ENCODE measurements at regions not wholly inside any gene's neighbourhood (a gene's known extent, or its start where the extent isn't known, plus 50 kb on each side); places are given as distances from the start of the nearest gene placed in this dataset.

- POLR2A ChIA-PET: no interaction called here
- H3K9me3 ChIP-seq (replicated peaks; ENCODE audit: control insufficient read depth, insufficient read depth, low read length): no peaks in the 10 kb centered on the region
- dilution Hi-C loops (cut with MboI; ENCODE audit: extremely low pct_ligation_motif_present, low sequenced_read_pairs) (no loop called here), intact Hi-C loops (cut with micrococcal nuclease) (no loop called here)
- TF ChIP-seq JUN (IDR thresholded peaks at IDR 0.05; ENCODE audit: borderline replicate concordance, insufficient read depth, insufficient read length, low read depth) (no peak), POLR2A (IDR thresholded peaks at IDR 0.05; ENCODE audit: low read depth, low read length) (no peak), POLR2AphosphoS5 (IDR thresholded peaks at IDR 0.05; ENCODE audit: insufficient read depth, low read depth, low read length) (no peak), GATA2 (IDR thresholded peaks at IDR 0.05; ENCODE audit: insufficient read depth, insufficient read length, low read depth, low read length) (no peak), MAX (IDR thresholded peaks at IDR 0.05; ENCODE audit: insufficient read depth, insufficient read length) (no peak), FOS (IDR thresholded peaks at IDR 0.05; ENCODE audit: borderline replicate concordance, insufficient read depth, low read length) (no peak), MYC (IDR thresholded peaks at IDR 0.05; ENCODE audit: low read depth, low read length) (no peak), EZH2 (IDR thresholded peaks at IDR 0.05; ENCODE audit: borderline replicate concordance, low read depth, low read length, severe bottlenecking) (no peak)
- TF ChIP-seq, protein P1, sequence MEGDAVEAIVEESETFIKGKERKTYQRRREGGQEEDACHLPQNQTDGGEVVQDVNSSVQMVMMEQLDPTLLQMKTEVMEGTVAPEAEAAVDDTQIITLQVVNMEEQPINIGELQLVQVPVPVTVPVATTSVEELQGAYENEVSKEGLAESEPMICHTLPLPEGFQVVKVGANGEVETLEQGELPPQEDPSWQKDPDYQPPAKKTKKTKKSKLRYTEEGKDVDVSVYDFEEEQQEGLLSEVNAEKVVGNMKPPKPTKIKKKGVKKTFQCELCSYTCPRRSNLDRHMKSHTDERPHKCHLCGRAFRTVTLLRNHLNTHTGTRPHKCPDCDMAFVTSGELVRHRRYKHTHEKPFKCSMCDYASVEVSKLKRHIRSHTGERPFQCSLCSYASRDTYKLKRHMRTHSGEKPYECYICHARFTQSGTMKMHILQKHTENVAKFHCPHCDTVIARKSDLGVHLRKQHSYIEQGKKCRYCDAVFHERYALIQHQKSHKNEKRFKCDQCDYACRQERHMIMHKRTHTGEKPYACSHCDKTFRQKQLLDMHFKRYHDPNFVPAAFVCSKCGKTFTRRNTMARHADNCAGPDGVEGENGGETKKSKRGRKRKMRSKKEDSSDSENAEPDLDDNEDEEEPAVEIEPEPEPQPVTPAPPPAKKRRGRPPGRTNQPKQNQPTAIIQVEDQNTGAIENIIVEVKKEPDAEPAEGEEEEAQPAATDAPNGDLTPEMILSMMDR (IDR thresholded peaks at IDR 0.05; ENCODE audit: extremely low read depth in 1 of 2, insufficient read depth in 1 of 2, low read depth in 1 of 2, low read length in 2 of 2): no peak
- BruUV-seq (replicated peaks): no TSS peak
- FAIRE-seq (no peak), DNase-seq (ENCODE audit: low read depth, low spot score) (no peak)
- H3K27me3 ChIP-seq (ENCODE audit: control insufficient read depth in 2 of 2, insufficient read depth in 2 of 2, low read length in 2 of 2): no peaks in the 10 kb centered on the region
- H3K4me3 ChIP-seq (replicated peaks in 1 of 3; ENCODE audit: insufficient read depth in 1 of 3, low read depth in 1 of 3, low read length in 3 of 3): no peak overlapping the region
- no peaks in the 10 kb centered on the region for H3K4me1 ChIP-seq (ENCODE audit: control insufficient read depth, extremely low read depth, insufficient read depth, low read length)
- H3K9me1 ChIP-seq (replicated peaks; ENCODE audit: control insufficient read depth, extremely low read depth, insufficient read depth, low read length): no peaks in the 10 kb centered on the region
- no peaks in the 10 kb centered on the region for H4K20me1 ChIP-seq (replicated peaks; ENCODE audit: control insufficient read depth, extremely low read depth, insufficient read depth, low read length)
- no peaks in the 10 kb centered on the region for H3K36me3 ChIP-seq (ENCODE audit: control insufficient read depth in 2 of 2, extremely low read depth in 1 of 2, insufficient read depth in 2 of 2, low read length in 2 of 2)
- no peak overlapping the region for H3K9ac ChIP-seq (replicated peaks; ENCODE audit: extremely low read depth, insufficient read depth, low read length)
- no peak overlapping the region for H2AFZ ChIP-seq (ENCODE audit: low read depth, low read length)
- no peaks in the 10 kb centered on the region for H3K79me2 ChIP-seq (ENCODE audit: control insufficient read depth, insufficient read depth, low read length)
- CTCF ChIA-PET: interaction anchor here (1.9 kb wide), 1 partner anchor 16 kb away, joined by 4 read pairs; no protein-coding TSS in a partner anchor
- no peak overlapping the region for H3K4me2 ChIP-seq (ENCODE audit: insufficient read depth, low read length)
- no peak overlapping the region for H3K27ac ChIP-seq (ENCODE audit: insufficient read depth, low read depth, low read length)
Observed at GRCh38 chr9:110007477-110008270, 200.3 kb downstream of the C9orf152 start.

All from endothelial cell of umbilical vein (primary cell).